ENCODE measurements at regions not wholly inside any gene's neighbourhood (a gene's known extent, or its start where the extent isn't known, plus 50 kb on each side); places are given as distances from the start of the nearest gene placed in this dataset. TPM values are rescaled to one million over a fixed set of nuclear protein-coding genes. Genes with fewer than 3 reads are reported as not detected.

- H3K27me3 ChIP-seq = no peaks in the 10 kb centered on the region
- WGBS, 2 donors = 80 to 83% methylated on average over 2 of the region's 2 CpGs
- H3K27ac ChIP-seq = no peak overlapping the region
- DNase-seq (ENCODE audit: low spot score in 2 of 2) = no peak
- no peaks in the 10 kb centered on the region for H3K4me1 ChIP-seq
- H3K36me3 ChIP-seq = no peaks in the 10 kb centered on the region
- peaks cover 0 to 4% (median 0%) of the 10 kb centered on the region in 4 donors for H3K9me3 ChIP-seq
- TF ChIP-seq, protein P1, sequence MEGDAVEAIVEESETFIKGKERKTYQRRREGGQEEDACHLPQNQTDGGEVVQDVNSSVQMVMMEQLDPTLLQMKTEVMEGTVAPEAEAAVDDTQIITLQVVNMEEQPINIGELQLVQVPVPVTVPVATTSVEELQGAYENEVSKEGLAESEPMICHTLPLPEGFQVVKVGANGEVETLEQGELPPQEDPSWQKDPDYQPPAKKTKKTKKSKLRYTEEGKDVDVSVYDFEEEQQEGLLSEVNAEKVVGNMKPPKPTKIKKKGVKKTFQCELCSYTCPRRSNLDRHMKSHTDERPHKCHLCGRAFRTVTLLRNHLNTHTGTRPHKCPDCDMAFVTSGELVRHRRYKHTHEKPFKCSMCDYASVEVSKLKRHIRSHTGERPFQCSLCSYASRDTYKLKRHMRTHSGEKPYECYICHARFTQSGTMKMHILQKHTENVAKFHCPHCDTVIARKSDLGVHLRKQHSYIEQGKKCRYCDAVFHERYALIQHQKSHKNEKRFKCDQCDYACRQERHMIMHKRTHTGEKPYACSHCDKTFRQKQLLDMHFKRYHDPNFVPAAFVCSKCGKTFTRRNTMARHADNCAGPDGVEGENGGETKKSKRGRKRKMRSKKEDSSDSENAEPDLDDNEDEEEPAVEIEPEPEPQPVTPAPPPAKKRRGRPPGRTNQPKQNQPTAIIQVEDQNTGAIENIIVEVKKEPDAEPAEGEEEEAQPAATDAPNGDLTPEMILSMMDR (IDR thresholded peaks at IDR 0.05) = no peak
- TF ChIP-seq POLR2A (IDR thresholded peaks at IDR 0.05) = no peak
- TF ChIP-seq EP300 (IDR thresholded peaks at IDR 0.05) = no peak
- H3K4me3 ChIP-seq = no peak overlapping the region
These were observed 54.3 kb upstream of the ROBO1 start for GRCh38 chr3:79822076-79822475.

GRCh38 chr3:79820089-79820488 is 52.3 kb upstream of the ROBO1 start:
- peaks cover 0 to 24% (median 3%) of the 10 kb centered on the region in 4 donors for H3K9me3 ChIP-seq
- H3K27ac ChIP-seq = no peak overlapping the region
- H3K27me3 ChIP-seq = no peaks in the 10 kb centered on the region
- no peaks in the 10 kb centered on the region for H3K36me3 ChIP-seq
- WGBS, 2 donors = 57 to 63% methylated on average over 4 of the region's 4 CpGs
- H3K4me3 ChIP-seq = no peak overlapping the region
- H3K4me1 ChIP-seq = no peaks in the 10 kb centered on the region
- DNase-seq (ENCODE audit: low spot score in 2 of 2) = no peak
- TF ChIP-seq POLR2A (IDR thresholded peaks at IDR 0.05) (no peak), EP300 (IDR thresholded peaks at IDR 0.05) (no peak)
- TF ChIP-seq, protein P1 (IDR thresholded peaks at IDR 0.05) = no peak

GRCh38 chr3:79818015-79818414 is 50.2 kb upstream of the ROBO1 start:
- no peaks in the 10 kb centered on the region for H3K36me3 ChIP-seq
- DNase-seq (ENCODE audit: low spot score in 2 of 2) = no peak
- H3K27ac ChIP-seq = no peak overlapping the region
- no peaks in the 10 kb centered on the region for H3K4me1 ChIP-seq
- WGBS, 2 donors = 89 to 91% methylated on average over 1 of the region's 1 CpG
- TF ChIP-seq POLR2A (IDR thresholded peaks at IDR 0.05) (no peak), EP300 (IDR thresholded peaks at IDR 0.05) (no peak)
- H3K9me3 ChIP-seq = peaks cover 0 to 26% (median 4%) of the 10 kb centered on the region in 4 donors
- H3K4me3 ChIP-seq = no peak overlapping the region
- no peaks in the 10 kb centered on the region for H3K27me3 ChIP-seq

Small RNA genes lying in the stretch of these regions (small RNA-seq; reads per million reads assigned to genes)
- gene AC108740.1 = not detected

Measured in tibial nerve (tissue), 4 donors.